HFF-Myc (cell line): ENCODE measurements at regions not wholly inside any gene's neighbourhood (a gene's known extent, or its start where the extent isn't known, plus 50 kb on each side); places are given as distances from the start of the nearest gene placed in this dataset.

ENCODE experiments used
- DNase-seq: peaks from one replicate; pipeline ENCODE4 v3.0.0-alpha.2; 2011; ENCODE audit warnings: low read depth; ENCODE audit errors: extremely low read depth
- H3K4me3 ChIP-seq: replicated peaks from 2 replicates; pipeline ENCODE4 v1.5.1; 2011; ENCODE audit warnings: low read depth, mild to moderate bottlenecking, control low read depth, low read length
- TF ChIP-seq, protein P1 (sequence below): IDR thresholded peaks from 2 replicates; pipeline ENCODE4 v1.5.1; 2012; ENCODE audit warnings: mild to moderate bottlenecking, low read depth, low read length, control low read depth; ENCODE audit errors: missing control alignments

DNA sequence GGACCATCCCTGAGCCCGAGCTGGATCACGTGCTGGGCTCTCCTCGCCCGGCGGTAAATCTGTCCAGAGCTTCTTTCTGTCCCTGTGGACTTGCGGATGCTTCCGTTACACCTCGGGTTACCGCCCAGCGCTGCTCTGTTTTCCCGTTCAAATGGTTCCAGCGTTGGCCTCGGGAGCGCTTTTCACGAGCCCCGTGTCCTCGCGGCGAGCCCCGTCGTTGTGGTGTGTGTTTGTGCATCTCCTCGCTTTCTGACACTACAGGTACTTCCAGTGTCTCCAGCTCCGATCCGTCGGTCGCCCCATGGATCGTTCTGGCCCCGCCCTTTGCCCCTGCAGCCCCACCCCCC lies 77.4 kb downstream of the RTP5 start:
- no peak overlapping the region for H3K4me3 ChIP-seq
- TF ChIP-seq, protein P1, sequence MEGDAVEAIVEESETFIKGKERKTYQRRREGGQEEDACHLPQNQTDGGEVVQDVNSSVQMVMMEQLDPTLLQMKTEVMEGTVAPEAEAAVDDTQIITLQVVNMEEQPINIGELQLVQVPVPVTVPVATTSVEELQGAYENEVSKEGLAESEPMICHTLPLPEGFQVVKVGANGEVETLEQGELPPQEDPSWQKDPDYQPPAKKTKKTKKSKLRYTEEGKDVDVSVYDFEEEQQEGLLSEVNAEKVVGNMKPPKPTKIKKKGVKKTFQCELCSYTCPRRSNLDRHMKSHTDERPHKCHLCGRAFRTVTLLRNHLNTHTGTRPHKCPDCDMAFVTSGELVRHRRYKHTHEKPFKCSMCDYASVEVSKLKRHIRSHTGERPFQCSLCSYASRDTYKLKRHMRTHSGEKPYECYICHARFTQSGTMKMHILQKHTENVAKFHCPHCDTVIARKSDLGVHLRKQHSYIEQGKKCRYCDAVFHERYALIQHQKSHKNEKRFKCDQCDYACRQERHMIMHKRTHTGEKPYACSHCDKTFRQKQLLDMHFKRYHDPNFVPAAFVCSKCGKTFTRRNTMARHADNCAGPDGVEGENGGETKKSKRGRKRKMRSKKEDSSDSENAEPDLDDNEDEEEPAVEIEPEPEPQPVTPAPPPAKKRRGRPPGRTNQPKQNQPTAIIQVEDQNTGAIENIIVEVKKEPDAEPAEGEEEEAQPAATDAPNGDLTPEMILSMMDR, result no peak
- DNase-seq, result no peak

DNA sequence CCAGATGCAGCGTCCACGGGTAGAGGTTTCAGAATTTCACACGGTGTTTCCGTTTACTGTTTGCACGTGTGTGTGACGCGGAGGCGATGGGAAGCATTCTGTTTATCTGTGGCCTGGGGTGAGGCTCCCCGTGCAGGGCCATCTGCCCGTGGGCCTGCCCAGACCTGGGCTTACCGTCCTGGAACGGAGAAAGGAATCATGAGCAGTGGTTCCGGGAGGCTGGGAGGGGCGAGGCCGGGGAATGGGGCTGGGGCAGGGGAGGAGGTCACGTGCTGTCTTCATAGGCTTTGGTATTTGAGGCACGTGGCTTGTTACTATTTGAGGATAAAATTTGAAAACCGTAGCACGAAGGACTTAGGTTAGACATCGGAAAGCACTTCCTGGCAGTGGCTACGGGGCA lies 77.9 kb downstream of the RTP5 start:
- TF ChIP-seq, protein P1, result no peak
- DNase-seq, result no peak

DNA sequence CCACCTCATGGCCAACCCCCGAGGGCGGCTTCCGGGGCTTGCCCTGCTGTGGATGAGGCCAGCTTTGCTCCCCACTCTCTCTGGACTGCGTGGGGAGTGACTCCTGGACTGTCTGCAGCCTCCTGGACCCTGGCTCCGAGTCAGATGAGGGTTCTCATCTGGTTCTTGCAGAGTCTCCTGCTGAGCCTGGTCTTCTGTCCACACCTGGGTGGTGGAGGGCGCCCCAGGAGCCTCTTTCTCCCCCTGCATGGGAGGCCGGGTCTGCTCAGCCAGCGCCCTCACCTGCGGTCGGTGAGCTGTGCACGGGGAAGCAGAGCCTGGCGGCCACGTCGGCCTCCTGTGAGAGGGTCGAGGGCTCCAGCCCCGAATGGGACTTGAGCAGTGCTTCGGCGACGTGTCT lies 78.3 kb downstream of the RTP5 start:
- H3K4me3 ChIP-seq, result no peak overlapping the region
- DNase-seq, result no peak
- TF ChIP-seq, protein P1, result no peak

More for the DNA sequence above, 77.9 kb downstream of the RTP5 start:
- no peak overlapping the region for H3K4me3 ChIP-seq

DNA sequence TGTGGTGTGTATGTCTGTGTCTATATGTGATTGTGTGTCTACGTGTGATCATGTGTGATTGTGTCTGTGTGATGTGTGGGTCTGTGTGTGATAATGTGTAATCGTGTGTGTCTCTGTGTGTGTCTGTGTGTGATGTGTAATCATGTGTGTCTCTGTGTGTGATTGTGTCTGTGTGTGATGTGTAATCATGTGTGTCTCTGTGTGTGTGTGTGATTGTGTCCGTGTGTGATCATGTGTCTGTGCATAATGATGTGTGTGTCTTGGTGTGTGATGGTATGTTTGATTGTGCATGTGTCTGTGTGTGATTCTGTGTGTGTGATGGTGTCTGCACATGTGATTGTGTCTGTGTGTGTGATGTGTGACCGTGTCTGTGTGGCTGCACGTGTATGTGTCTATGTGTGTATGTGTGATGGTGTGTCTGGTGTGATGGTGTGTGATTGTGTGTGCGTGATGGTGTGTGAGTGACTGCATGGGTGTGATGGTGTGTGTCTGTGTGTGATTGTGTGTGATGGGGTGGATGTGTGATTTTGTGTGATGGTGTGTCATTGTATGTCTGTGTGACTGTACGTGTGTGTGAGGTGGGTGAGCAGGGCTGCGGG lies 78.9 kb downstream of the RTP5 start:
- DNase-seq, result no peak
- H3K4me3 ChIP-seq, result no peak overlapping the region
- TF ChIP-seq, protein P1, result no peak

DNA sequence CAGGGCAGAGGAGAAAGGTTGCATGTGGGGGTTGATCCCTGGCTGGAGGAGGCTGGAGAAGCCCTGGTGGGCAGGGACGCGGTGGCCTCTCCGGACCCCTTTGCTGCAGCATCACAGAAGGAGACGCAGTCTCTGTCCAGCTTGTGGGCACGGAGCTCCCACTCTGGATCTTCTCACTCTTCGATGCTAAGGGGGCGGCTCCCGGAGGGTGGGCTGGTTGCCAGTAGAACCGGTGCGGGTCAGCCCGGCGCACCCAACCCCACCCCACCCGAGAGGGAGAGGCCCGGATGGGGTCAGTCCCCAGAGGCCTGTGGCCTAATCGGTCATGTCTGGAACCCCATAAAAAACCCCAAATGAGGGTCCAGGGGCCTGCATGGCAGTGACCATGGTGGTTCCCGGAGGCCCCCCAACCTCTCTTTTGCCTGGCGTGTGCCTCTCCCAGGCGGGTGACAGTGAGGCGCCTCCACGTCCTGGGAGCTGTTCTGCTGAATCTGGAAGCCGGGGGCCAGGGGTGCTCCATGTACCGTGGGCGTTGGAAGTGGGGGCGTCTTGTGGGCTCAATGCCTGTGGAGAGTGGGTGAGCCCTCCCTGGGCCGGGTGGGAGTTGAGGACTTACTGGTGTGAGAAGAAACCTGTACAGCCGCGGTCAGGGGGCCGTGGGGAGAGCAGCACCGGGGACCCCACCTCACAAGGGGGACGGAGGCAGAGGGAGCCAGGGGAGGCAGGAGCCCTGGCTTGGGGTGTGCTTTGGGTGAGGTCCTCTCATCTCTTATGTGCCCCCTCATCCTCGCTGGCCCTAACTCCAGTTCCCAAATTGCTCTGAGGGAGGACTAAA lies 79.6 kb downstream of the RTP5 start:
- no peak for DNase-seq
- no peak overlapping the region for H3K4me3 ChIP-seq
- TF ChIP-seq, protein P1, result no peak

DNA sequence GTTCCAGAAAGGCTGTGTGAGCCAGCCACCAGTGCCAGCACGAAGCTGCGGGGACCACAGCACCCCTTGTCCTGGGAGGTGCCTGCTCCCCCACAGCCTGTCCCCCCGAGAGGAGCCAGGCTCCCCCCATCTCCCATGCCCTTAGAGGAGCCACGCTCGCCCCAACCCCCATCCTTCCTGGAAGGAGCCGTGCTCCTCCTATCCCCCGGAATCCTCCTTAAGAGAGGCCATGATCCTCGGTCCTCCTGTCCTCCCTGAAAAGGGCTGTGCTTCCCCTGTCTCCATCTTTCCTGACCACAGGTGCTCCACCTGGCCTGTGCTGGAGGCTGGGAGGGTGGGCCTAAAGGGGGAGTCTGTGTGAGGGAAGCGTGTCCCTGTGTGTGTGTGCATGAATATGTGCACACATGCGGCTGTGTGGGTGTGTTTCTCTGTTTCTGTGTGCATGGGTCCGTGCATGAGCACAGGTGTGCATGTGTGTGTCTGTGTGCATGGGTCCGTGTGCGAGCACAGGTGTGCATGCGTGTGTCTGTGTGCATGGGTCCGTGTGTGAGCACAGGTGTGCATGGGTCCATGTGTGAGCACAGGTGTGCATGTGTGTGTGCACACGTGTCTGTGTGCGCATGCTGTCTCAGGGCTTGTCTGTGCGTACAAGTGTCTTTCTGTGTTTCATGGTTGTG lies 80.3 kb downstream of the RTP5 start:
- no peak for DNase-seq
- TF ChIP-seq, protein P1, result no peak
- no peak overlapping the region for H3K4me3 ChIP-seq
